ENCODE measurements at regions not wholly inside any gene's neighbourhood (a gene's known extent, or its start where the extent isn't known, plus 50 kb on each side); places are given as distances from the start of the nearest gene placed in this dataset.

GRCh38 chr3:31409389-31409788 lies 123.3 kb upstream of the STT3B start:
- no peak for TF ChIP-seq EZH2 (IDR thresholded peaks at IDR 0.05; ENCODE audit: borderline replicate concordance)
- TF ChIP-seq, protein P1, sequence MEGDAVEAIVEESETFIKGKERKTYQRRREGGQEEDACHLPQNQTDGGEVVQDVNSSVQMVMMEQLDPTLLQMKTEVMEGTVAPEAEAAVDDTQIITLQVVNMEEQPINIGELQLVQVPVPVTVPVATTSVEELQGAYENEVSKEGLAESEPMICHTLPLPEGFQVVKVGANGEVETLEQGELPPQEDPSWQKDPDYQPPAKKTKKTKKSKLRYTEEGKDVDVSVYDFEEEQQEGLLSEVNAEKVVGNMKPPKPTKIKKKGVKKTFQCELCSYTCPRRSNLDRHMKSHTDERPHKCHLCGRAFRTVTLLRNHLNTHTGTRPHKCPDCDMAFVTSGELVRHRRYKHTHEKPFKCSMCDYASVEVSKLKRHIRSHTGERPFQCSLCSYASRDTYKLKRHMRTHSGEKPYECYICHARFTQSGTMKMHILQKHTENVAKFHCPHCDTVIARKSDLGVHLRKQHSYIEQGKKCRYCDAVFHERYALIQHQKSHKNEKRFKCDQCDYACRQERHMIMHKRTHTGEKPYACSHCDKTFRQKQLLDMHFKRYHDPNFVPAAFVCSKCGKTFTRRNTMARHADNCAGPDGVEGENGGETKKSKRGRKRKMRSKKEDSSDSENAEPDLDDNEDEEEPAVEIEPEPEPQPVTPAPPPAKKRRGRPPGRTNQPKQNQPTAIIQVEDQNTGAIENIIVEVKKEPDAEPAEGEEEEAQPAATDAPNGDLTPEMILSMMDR (IDR thresholded peaks at IDR 0.05; ENCODE audit: poor library complexity): no peak
